Ishikawa (cell line): ENCODE measurements at regions not wholly inside any gene's neighbourhood (a gene's known extent, or its start where the extent isn't known, plus 50 kb on each side); places are given as distances from the start of the nearest gene placed in this dataset.

ENCODE experiments used
- CREB1 ChIP-seq: IDR thresholded peaks from 2 replicates; pipeline ENCODE4 v1.6.1; 2012; ENCODE audit warnings: low read depth
- EP300 ChIP-seq: IDR thresholded peaks from 2 replicates; pipeline ENCODE4 v1.6.1; 2012; ENCODE audit warnings: borderline replicate concordance
- FOXM1 ChIP-seq: IDR thresholded peaks from 2 replicates; pipeline ENCODE4 v1.6.1; 2012; ENCODE audit warnings: low read depth, borderline replicate concordance
- NFIC ChIP-seq: IDR thresholded peaks from 2 replicates; pipeline ENCODE4 v1.6.1; 2012
- REST ChIP-seq: IDR thresholded peaks from 2 replicates; pipeline ENCODE4 v1.6.1; 2012; ENCODE audit warnings: low read depth, mild to moderate bottlenecking
- TAF1 ChIP-seq: IDR thresholded peaks from 2 replicates; pipeline ENCODE4 v1.6.1; 2012; ENCODE audit warnings: low read depth, mild to moderate bottlenecking
- TEAD4 ChIP-seq: IDR thresholded peaks from 2 replicates; pipeline ENCODE4 v1.6.1; 2012
- YY1 ChIP-seq: IDR thresholded peaks from 2 replicates; pipeline ENCODE4 v1.6.1; 2012; ENCODE audit warnings: low read depth

GRCh38 chr6:28738396-28738765, 185.4 kb downstream of the TRIM27 start:
- no peak for TF ChIP-seq EP300
- no peak for TF ChIP-seq NFIC
- no peak for TF ChIP-seq REST
- TF ChIP-seq TAF1, result no peak
- no peak for TF ChIP-seq YY1
- no peak for TF ChIP-seq TEAD4
- TF ChIP-seq CREB1, result no peak
- no peak for TF ChIP-seq FOXM1
